HG03520 (cell line): ENCODE measurements at regions not wholly inside any gene's neighbourhood (a gene's known extent, or its start where the extent isn't known, plus 50 kb on each side); places are given as distances from the start of the nearest gene placed in this dataset.

Experiments
- ATAC-seq: cut with Tn5 transposase; IDR thresholded peaks from one replicate; pipeline ENCODE4 v1.9.1; 2021; ENCODE audit warnings: mild to moderate bottlenecking, moderate library complexity; ENCODE audit not compliant: unreplicated experiment

- no peak for ATAC-seq
Measured at GRCh38 chr6:40759838-40760237, 172.7 kb upstream of the LRFN2 start.

GRCh38 chr6:40759264-40759663 lies 172.1 kb upstream of the LRFN2 start:
- no peak for ATAC-seq

- ATAC-seq = no peak
Measured at GRCh38 chr6:40755749-40756452, 168.7 kb upstream of the LRFN2 start.

GRCh38 chr6:40755046-40755681 lies 168.0 kb upstream of the LRFN2 start:
- no peak for ATAC-seq

- no peak for ATAC-seq
Measured at GRCh38 chr6:40754461-40755045, 167.4 kb upstream of the LRFN2 start.

GRCh38 chr6:40753675-40754448 lies 166.7 kb upstream of the LRFN2 start:
- ATAC-seq = no peak

GRCh38 chr6:40753048-40753447 lies 165.9 kb upstream of the LRFN2 start:
- no peak for ATAC-seq

GRCh38 chr6:40744835-40745234 lies 157.7 kb upstream of the LRFN2 start:
- no peak for ATAC-seq

- ATAC-seq = no peak
Measured at GRCh38 chr6:40743690-40744446, 156.7 kb upstream of the LRFN2 start.

- ATAC-seq = no peak
Measured at GRCh38 chr6:40743226-40743625, 156.1 kb upstream of the LRFN2 start.

GRCh38 chr6:40740518-40740917 lies 153.4 kb upstream of the LRFN2 start:
- ATAC-seq = no peak

GRCh38 chr6:40738551-40739193 lies 151.5 kb upstream of the LRFN2 start:
- no peak for ATAC-seq

GRCh38 chr6:40735521-40735920 lies 148.4 kb upstream of the LRFN2 start:
- no peak for ATAC-seq

GRCh38 chr6:40735121-40735520 lies 148.0 kb upstream of the LRFN2 start:
- ATAC-seq = no peak

- no peak for ATAC-seq
Measured at GRCh38 chr6:40734607-40735006, 147.4 kb upstream of the LRFN2 start.

GRCh38 chr6:40733770-40734396 lies 146.7 kb upstream of the LRFN2 start:
- no peak for ATAC-seq

GRCh38 chr6:40733290-40733689 lies 146.1 kb upstream of the LRFN2 start:
- no peak for ATAC-seq

GRCh38 chr6:40732878-40733277 lies 145.7 kb upstream of the LRFN2 start:
- no peak for ATAC-seq

- ATAC-seq = no peak
Measured at GRCh38 chr6:40728643-40729042, 141.5 kb upstream of the LRFN2 start.

GRCh38 chr6:40727271-40727670 lies 140.1 kb upstream of the LRFN2 start:
- ATAC-seq = no peak
